IMR-90 (cell line): ENCODE measurements at regions not wholly inside any gene's neighbourhood (a gene's known extent, or its start where the extent isn't known, plus 50 kb on each side); places are given as distances from the start of the nearest gene placed in this dataset.

ENCODE experiments used
- ATAC-seq: fragments of 200-7000 bp; cut with Tn5 transposase; 2 replicates; pipeline ENCODE4 v1.9.1; 2020; ENCODE audit warnings: low read depth, mild to moderate bottlenecking, moderate library complexity
- BruUV-seq: library from RNA; stranded (reverse); fragments of 400-500 nt; replicated peaks from 2 replicates; lab custom pipeline; 2021; lab: Mats Ljungman, UMichigan
- CTCF ChIA-PET: fragments of 300-600 bp; formaldehyde crosslinking; extraction: SDS; loops from one replicate; lab custom pipeline; 2021; ENCODE audit warnings: antibody characterized with exemption; lab: Yijun Ruan, JAX
- POLR2A ChIA-PET: fragments of 300-600 bp; sonication (Branson Sonifier 250); formaldehyde crosslinking; loops from one replicate; lab custom pipeline; 2022; ENCODE audit warnings: antibody characterized with exemption; ENCODE audit not compliant: unreplicated experiment; lab: Charles Lee
- DNase-seq: peaks from one replicate; pipeline ENCODE4 v3.0.0; 2013
- H2AFZ ChIP-seq: replicated peaks from 2 replicates; pipeline ENCODE3; 2013; ENCODE audit warnings: low read length, mild to moderate bottlenecking; ENCODE audit not compliant: poor library complexity
- H2AK5ac ChIP-seq: 2 replicates; pipeline ENCODE4 v1.6.1; 2013; ENCODE audit warnings: low read depth, low read length, inconsistent platforms
- H2AK9ac ChIP-seq: replicated peaks from 2 replicates; pipeline ENCODE3; 2013; ENCODE audit warnings: mild to moderate bottlenecking, low read depth, low read length, moderate library complexity; ENCODE audit not compliant: poor library complexity
- H2BK120ac ChIP-seq: 2 replicates; pipeline ENCODE4 v1.6.1; 2013; ENCODE audit warnings: low read depth, low read length, inconsistent platforms
- H2BK15ac ChIP-seq: 3 replicates; pipeline ENCODE4 v1.6.1; 2013; ENCODE audit warnings: low read depth, low read length, inconsistent platforms
- H2BK20ac ChIP-seq: 2 replicates; pipeline ENCODE4 v1.6.1; 2013; ENCODE audit warnings: low read depth, mild to moderate bottlenecking, inconsistent platforms, low read length, moderate library complexity
- H2BK5ac ChIP-seq: 2 replicates; pipeline ENCODE4 v1.6.1; 2013; ENCODE audit warnings: mild to moderate bottlenecking, low read depth, low read length, inconsistent platforms; ENCODE audit not compliant: poor library complexity, severe bottlenecking
- H3K14ac ChIP-seq: replicated peaks from 2 replicates; pipeline ENCODE4 v1.6.1; 2013; ENCODE audit warnings: low read depth, low read length, inconsistent platforms
- H3K18ac ChIP-seq: 2 replicates; pipeline ENCODE4 v1.6.1; 2013; ENCODE audit warnings: low read depth, low read length, control low read depth
- H3K23ac ChIP-seq: 2 replicates; pipeline ENCODE4 v1.6.1; 2013; ENCODE audit warnings: low read depth, low read length, inconsistent platforms
- H3K27ac ChIP-seq: 2 replicates; pipeline ENCODE4 v1.5.1; 2013; ENCODE audit warnings: mild to moderate bottlenecking, control low read depth, low read length; ENCODE audit not compliant: insufficient read depth
- H3K27me3 ChIP-seq: 2 replicates; pipeline ENCODE4 v1.6.1; 2013; ENCODE audit warnings: low read length; ENCODE audit not compliant: control insufficient read depth, insufficient read depth
- H3K36me3 ChIP-seq: 2 replicates; pipeline ENCODE4 v1.6.1; 2013; ENCODE audit warnings: low read length, mixed read lengths; ENCODE audit not compliant: control insufficient read depth, insufficient read depth
- H3K4ac ChIP-seq: 2 replicates; pipeline ENCODE4 v1.6.1; 2013; ENCODE audit warnings: low read depth, low read length, inconsistent platforms
- H3K4me1 ChIP-seq: 2 replicates; pipeline ENCODE4 v1.6.1; 2013; ENCODE audit warnings: low read length, mixed read lengths; ENCODE audit not compliant: control insufficient read depth, insufficient read depth
- H3K4me2 ChIP-seq: 2 replicates; pipeline ENCODE4 v1.6.1; 2013; ENCODE audit warnings: low read depth, mild to moderate bottlenecking, control low read depth, low read length, moderate library complexity
- H3K4me3 ChIP-seq: 2 replicates; pipeline ENCODE4 v1.5.1; 2013; ENCODE audit warnings: low read depth, mild to moderate bottlenecking, control low read depth, low read length, moderate library complexity; ENCODE audit not compliant: insufficient read depth
- H3K56ac ChIP-seq: 2 replicates; pipeline ENCODE4 v1.6.1; 2013; ENCODE audit warnings: low read length, inconsistent platforms; ENCODE audit not compliant: insufficient read depth; ENCODE audit errors: extremely low read depth
- H3K79me1 ChIP-seq, 2 experiments: 2 replicates each; pipeline ENCODE4 v1.6.1; 2013; ENCODE audit warnings: low read length in 2 of 2, inconsistent platforms in 1 of 2, low read depth in 1 of 2
- H3K9ac ChIP-seq: 2 replicates; pipeline ENCODE4 v1.6.1; 2013; ENCODE audit warnings: low read depth, low read length, control low read depth
- H3K9me1 ChIP-seq: 2 replicates; pipeline ENCODE4 v1.6.1; 2013; ENCODE audit warnings: low read length, inconsistent platforms; ENCODE audit not compliant: insufficient read depth
- H3K9me3 ChIP-seq: 2 replicates; pipeline ENCODE4 v1.6.1; 2013; ENCODE audit warnings: low read length; ENCODE audit not compliant: control insufficient read depth, insufficient read depth
- H4K20me1 ChIP-seq: 2 replicates; pipeline ENCODE4 v1.6.1; 2013; ENCODE audit warnings: low read length, inconsistent platforms; ENCODE audit not compliant: insufficient read depth
- H4K5ac ChIP-seq: 2 replicates; pipeline ENCODE4 v1.6.1; 2013; ENCODE audit warnings: mild to moderate bottlenecking, low read depth, low read length, control low read depth
- H4K8ac ChIP-seq, 2 experiments: 2 replicates each; pipeline ENCODE4 v1.6.1; 2013; ENCODE audit warnings: low read depth in 2 of 2, low read length in 2 of 2, control low read depth in 1 of 2, inconsistent platforms in 1 of 2
- H4K91ac ChIP-seq: 2 replicates; pipeline ENCODE4 v1.6.1; 2013; ENCODE audit warnings: low read depth, low read length, inconsistent platforms; ENCODE audit not compliant: insufficient read depth
- CHD1 ChIP-seq: IDR thresholded peaks from 2 replicates; pipeline ENCODE4 v1.6.1; 2012; ENCODE audit warnings: low read depth, low read length, improper control_type of control experiment
- WGBS, 2 experiments: methylation state at CpG; one replicate each; pipeline versions ENCODE4 v1.1.5 to v1.1.7; 2013; ENCODE audit warnings: missing lambda C conversion rate in 2 of 2; ENCODE audit not compliant: insufficient read length in 1 of 2; ENCODE audit errors: extremely low coverage in 2 of 2; 5-methylcytosine and 5-hydroxymethylcytosine counted together
- dilution Hi-C: fragments of 300-500 bp; cut with HindIII; formaldehyde crosslinking; loops from one replicate; pipeline ENCODE4 v1.14.3; 2018; ENCODE audit warnings: low sequenced_read_pairs; ENCODE audit not compliant: unreplicated experiment
- in situ Hi-C: fragments of 300-500 bp; cut with MboI; formaldehyde crosslinking; loops from 3 replicates; pipeline ENCODE4 v1.14.3; 2019; ENCODE audit warnings: low sequenced_read_pairs, inconsistent platforms, mixed read lengths
- intact Hi-C: fragments of 100-400 bp; cut with micrococcal nuclease; formaldehyde crosslinking; loops from 2 replicates; pipeline ENCODE4 v1.10.0; 2022

DNA sequence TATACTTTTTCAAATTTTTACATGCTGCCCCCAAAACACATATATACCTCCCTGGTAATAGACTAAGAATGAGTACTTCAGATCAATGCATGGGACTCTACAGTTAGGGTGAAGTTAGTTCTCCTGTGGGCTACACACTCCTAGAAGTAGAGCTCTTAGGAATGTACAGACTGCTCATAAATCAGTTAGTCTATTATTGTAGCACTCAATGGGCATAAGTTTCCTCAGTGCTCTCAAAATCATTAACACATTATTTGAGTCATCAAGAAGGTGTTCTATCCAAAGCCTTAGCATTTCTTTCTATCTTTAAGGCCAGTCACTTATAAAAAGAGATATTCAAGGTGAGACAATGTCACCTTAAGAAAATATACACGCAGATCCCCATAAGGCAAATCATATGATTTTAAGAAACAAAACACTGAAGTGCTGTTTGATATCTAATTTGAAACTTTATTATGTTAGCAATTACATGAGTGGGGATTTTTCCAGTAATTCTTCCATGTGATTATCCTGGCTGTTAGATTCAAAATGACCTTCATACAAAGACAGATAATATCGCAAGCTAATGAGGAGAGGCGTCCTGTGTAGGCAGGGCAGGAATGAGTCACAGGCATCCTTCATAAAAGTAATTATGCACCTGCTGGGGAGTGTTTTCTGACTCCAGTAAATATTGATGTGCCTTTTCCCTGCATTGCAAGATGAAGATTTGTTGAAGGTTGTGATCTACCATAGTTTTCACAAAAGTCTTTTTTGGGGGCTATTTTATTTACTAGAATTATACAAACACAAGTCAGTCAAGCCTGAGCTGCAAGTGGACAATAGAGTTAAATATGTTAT lies 167.2 kb upstream of the ATP1B1 start:
- Histone ChIP-seq H3K36me3 (no peaks in the 10 kb centered on the region), H3K56ac (no peak overlapping the region), H2AFZ (no peak overlapping the region), H4K5ac (no peak overlapping the region), H3K23ac (no peak overlapping the region), H2BK15ac (no peak overlapping the region), H3K4me3 (no peak overlapping the region), H3K18ac (no peak overlapping the region), H3K4me2 (no peak overlapping the region), H2BK120ac (no peak overlapping the region), H3K9me1 (no peaks in the 10 kb centered on the region), H3K9me3 (no peaks in the 10 kb centered on the region), H3K4me1 (no peaks in the 10 kb centered on the region), H3K4ac (no peak overlapping the region), H2BK5ac (no peak overlapping the region), H2AK5ac (no peak overlapping the region), H3K14ac (no peak overlapping the region), H3K27me3 (no peaks in the 10 kb centered on the region), H4K91ac (no peak overlapping the region), H4K8ac (no peak overlapping the region), H3K79me1 (no peaks in the 10 kb centered on the region), H4K20me1 (no peaks in the 10 kb centered on the region), H2BK20ac (no peak overlapping the region), H2AK9ac (no peak overlapping the region), H3K27ac (no peak overlapping the region), H3K9ac (no peak overlapping the region)
- POLR2A ChIA-PET, result no interaction called here
- BruUV-seq, result no TSS peak
- DNase-seq, result no peak
- no peak for TF ChIP-seq CHD1
- dilution Hi-C loops (no loop called here), in situ Hi-C loops (no loop called here), intact Hi-C loops (no loop called here)
- no CpG with 5 or more reads among the region's 3 CpGs for WGBS, 2 experiments
- CTCF ChIA-PET, result interaction anchor here (0.6 kb wide), 1 partner anchor 469 kb away, joined by 3 read pairs; no protein-coding TSS in a partner anchor
- no peak for ATAC-seq
